Upper lobe of right lung (tissue), 1 donor: ENCODE measurements at regions not wholly inside any gene's neighbourhood (a gene's known extent, or its start where the extent isn't known, plus 50 kb on each side); places are given as distances from the start of the nearest gene placed in this dataset.
"Not testable (repeated sequence)": the region's sequence is repeated elsewhere in the genome, so short reads cannot be mapped to it uniquely, and the experiment has no call there.

ENCODE experiments used
- ATAC-seq: fragments of 200-7000 bp; cut with Tn5 transposase; one replicate; pipeline ENCODE4 v1.9.1; 2020; ENCODE audit warnings: mild to moderate bottlenecking, moderate library complexity
- DNase-seq: peaks from one replicate; pipeline ENCODE4 v3.0.0-alpha.2; 2020
- H3K27ac ChIP-seq: fragments of 200-600 bp; one replicate; pipeline ENCODE4 v1.8.0; 2022
- H3K27me3 ChIP-seq: fragments of 200-600 bp; one replicate; pipeline ENCODE4 v1.8.0; 2022; ENCODE audit warnings: mild to moderate bottlenecking
- H3K36me3 ChIP-seq: fragments of 200-600 bp; one replicate; pipeline ENCODE4 v1.8.0; 2022
- H3K4me1 ChIP-seq: fragments of 200-600 bp; one replicate; pipeline ENCODE4 v1.8.0; 2022
- H3K4me3 ChIP-seq: fragments of 200-600 bp; one replicate; pipeline ENCODE4 v1.8.0; 2022; ENCODE audit warnings: mild to moderate bottlenecking
- H3K9me3 ChIP-seq: fragments of 200-600 bp; one replicate; pipeline ENCODE4 v1.8.0; 2022
- intact Hi-C: fragments of 100-400 bp; cut with DNase I; formaldehyde crosslinking; loops from one replicate; pipeline ENCODE4 v1.11.0; 2022
- TF ChIP-seq, protein P1 (sequence below): fragments of 200-600 bp; IDR thresholded peaks from one replicate; pipeline ENCODE4 v1.8.0; 2022; ENCODE audit warnings: antibody characterized with exemption
- donor health status: DM: no; HTN: yes; CAD: no; lungs with severe emphysema.

GRCh38 chr11:57940044-57940756 is 83.5 kb upstream of the OR9Q1 start:
- ATAC-seq (no peak), DNase-seq (no peak)
- H3K27me3 ChIP-seq: no peaks in the 10 kb centered on the region
- H3K9me3 ChIP-seq: no peaks in the 10 kb centered on the region
- H3K4me3 ChIP-seq: no peak overlapping the region
- no peak overlapping the region for H3K27ac ChIP-seq
- no peaks in the 10 kb centered on the region for H3K36me3 ChIP-seq
- intact Hi-C loops: no loop called here
- no peaks in the 10 kb centered on the region for H3K4me1 ChIP-seq
- TF ChIP-seq, protein P1, sequence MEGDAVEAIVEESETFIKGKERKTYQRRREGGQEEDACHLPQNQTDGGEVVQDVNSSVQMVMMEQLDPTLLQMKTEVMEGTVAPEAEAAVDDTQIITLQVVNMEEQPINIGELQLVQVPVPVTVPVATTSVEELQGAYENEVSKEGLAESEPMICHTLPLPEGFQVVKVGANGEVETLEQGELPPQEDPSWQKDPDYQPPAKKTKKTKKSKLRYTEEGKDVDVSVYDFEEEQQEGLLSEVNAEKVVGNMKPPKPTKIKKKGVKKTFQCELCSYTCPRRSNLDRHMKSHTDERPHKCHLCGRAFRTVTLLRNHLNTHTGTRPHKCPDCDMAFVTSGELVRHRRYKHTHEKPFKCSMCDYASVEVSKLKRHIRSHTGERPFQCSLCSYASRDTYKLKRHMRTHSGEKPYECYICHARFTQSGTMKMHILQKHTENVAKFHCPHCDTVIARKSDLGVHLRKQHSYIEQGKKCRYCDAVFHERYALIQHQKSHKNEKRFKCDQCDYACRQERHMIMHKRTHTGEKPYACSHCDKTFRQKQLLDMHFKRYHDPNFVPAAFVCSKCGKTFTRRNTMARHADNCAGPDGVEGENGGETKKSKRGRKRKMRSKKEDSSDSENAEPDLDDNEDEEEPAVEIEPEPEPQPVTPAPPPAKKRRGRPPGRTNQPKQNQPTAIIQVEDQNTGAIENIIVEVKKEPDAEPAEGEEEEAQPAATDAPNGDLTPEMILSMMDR: no peak

- no peak for ATAC-seq
- Histone ChIP-seq H3K9me3 (no peaks in the 10 kb centered on the region), H3K27ac (no peak overlapping the region), H3K27me3 (no peaks in the 10 kb centered on the region), H3K36me3 (no peaks in the 10 kb centered on the region), H3K4me1 (no peaks in the 10 kb centered on the region), H3K4me3 (no peak overlapping the region)
- intact Hi-C loops: no loop called here
- DNase-seq: no peak
- TF ChIP-seq, protein P1: no peak
Observed at GRCh38 chr11:57941875-57942274, 81.8 kb upstream of the OR9Q1 start.

- DNase-seq: no peak
- H3K36me3 ChIP-seq: no peaks in the 10 kb centered on the region
Observed at GRCh38 chr11:57942808-57943207, 80.9 kb upstream of the OR9Q1 start.

DNA sequence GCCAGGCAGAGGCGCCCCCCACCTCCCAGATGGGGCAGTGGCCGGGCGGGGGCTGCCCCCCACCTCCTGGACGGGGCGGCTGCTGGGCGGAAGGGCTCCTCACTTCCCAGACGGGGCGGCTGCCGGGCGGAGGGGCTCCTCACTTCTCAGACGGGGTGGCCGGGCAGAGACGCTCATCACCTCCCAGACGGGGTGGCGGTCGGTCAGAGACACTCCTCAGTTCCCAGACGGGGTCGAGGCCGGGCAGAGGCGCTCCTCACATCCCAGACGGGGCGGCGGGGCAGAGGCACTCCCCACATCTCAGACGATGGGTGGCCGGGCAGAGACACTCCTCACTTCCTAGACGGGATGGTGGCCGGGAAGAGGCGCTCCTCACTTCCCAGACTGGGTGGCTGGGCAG is 79.9 kb upstream of the OR9Q1 start:
- not testable (repeated sequence) for H3K9me3 ChIP-seq, DNase-seq

More at GRCh38 chr11:57942808-57943207, 80.9 kb upstream of the OR9Q1 start:
- no peak for ATAC-seq
- intact Hi-C loops: no loop called here
- TF ChIP-seq, protein P1: no peak
- Histone ChIP-seq H3K27me3 (no peaks in the 10 kb centered on the region), H3K27ac (no peak overlapping the region), H3K4me1 (no peaks in the 10 kb centered on the region), H3K4me3 (no peak overlapping the region), H3K9me3 (no peaks in the 10 kb centered on the region)

DNA sequence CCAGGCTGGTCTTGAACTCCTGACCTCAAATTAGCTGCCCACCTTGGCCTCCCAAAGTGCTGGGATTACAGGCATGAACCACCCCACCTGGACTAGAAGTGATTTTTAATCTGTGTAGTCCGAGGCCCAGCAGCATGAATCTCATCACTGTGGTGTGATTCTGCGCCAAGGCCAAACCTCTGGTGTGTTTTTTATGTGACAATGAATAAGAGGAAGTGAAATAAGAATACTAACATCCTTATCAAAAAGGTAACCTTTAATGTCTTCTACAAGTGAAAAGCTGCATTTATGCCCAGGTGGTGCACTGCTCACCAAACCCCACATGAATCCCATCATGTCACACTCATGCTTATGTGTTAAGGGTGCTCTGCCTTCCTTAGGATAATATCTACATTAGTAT is 77.1 kb upstream of the OR9Q1 start:
- TF ChIP-seq, protein P1: no peak
- no peaks in the 10 kb centered on the region for H3K27me3 ChIP-seq
- intact Hi-C loops: no loop called here
- no peaks in the 10 kb centered on the region for H3K36me3 ChIP-seq
- ATAC-seq: no peak
- DNase-seq: no peak
- no peaks in the 10 kb centered on the region for H3K9me3 ChIP-seq
- no peak overlapping the region for H3K27ac ChIP-seq
- no peak overlapping the region for H3K4me3 ChIP-seq
- no peaks in the 10 kb centered on the region for H3K4me1 ChIP-seq

More for the DNA sequence above, 79.9 kb upstream of the OR9Q1 start:
- H3K27ac ChIP-seq, H3K36me3 ChIP-seq, intact Hi-C loops, H3K4me3 ChIP-seq, H3K4me1 ChIP-seq, ATAC-seq, H3K27me3 ChIP-seq: not testable (repeated sequence)

GRCh38 chr11:57964660-57965059 is 59.0 kb upstream of the OR9Q1 start:
- H3K4me1 ChIP-seq: no peaks in the 10 kb centered on the region
- ATAC-seq (no peak), DNase-seq (no peak)
- no peaks in the 10 kb centered on the region for H3K27me3 ChIP-seq
- TF ChIP-seq, protein P1: no peak
- no peaks in the 10 kb centered on the region for H3K9me3 ChIP-seq
- H3K4me3 ChIP-seq: no peak overlapping the region
- intact Hi-C loops: no loop called here
- H3K27ac ChIP-seq: no peak overlapping the region
- no peaks in the 10 kb centered on the region for H3K36me3 ChIP-seq
